Osteocyte (in vitro differentiated cells): ENCODE measurements at regions not wholly inside any gene's neighbourhood (a gene's known extent, or its start where the extent isn't known, plus 50 kb on each side); places are given as distances from the start of the nearest gene placed in this dataset.

Source experiments
- DNase-seq: peaks from one replicate; pipeline ENCODE4 v3.0.0; 2021; ENCODE audit warnings: mixed read lengths; ENCODE audit not compliant: unreplicated experiment; ENCODE audit errors: extremely low spot score
- H3K27ac Mint-ChIP-seq: one replicate; pipeline ENCODE4 v1.8.0; 2021; ENCODE audit warnings: mild to moderate bottlenecking, mixed read lengths; ENCODE audit not compliant: unreplicated experiment
- H3K27me3 Mint-ChIP-seq: one replicate; pipeline ENCODE4 v1.8.0; 2021; ENCODE audit warnings: mixed read lengths; ENCODE audit not compliant: unreplicated experiment
- H3K36me3 Mint-ChIP-seq: one replicate; pipeline ENCODE4 v1.8.0; 2021; ENCODE audit warnings: mixed read lengths; ENCODE audit not compliant: unreplicated experiment
- H3K4me1 Mint-ChIP-seq: one replicate; pipeline ENCODE4 v1.8.0; 2021; ENCODE audit warnings: mixed read lengths; ENCODE audit not compliant: unreplicated experiment
- H3K4me3 Mint-ChIP-seq: one replicate; pipeline ENCODE4 v1.8.0; 2021; ENCODE audit warnings: mild to moderate bottlenecking, moderate library complexity, mixed read lengths; ENCODE audit not compliant: unreplicated experiment
- H3K9me3 Mint-ChIP-seq: one replicate; pipeline ENCODE4 v1.8.0; 2021; ENCODE audit warnings: mixed read lengths; ENCODE audit not compliant: unreplicated experiment
- CTCF ChIP-seq: fragments of 200-600 bp; sonication (generic); IDR thresholded peaks from 2 replicates; pipeline ENCODE4 v1.5.0; 2021; ENCODE audit warnings: antibody characterized with exemption, mild to moderate bottlenecking, moderate library complexity

GRCh38 chr9:95598236-95598635 is 81.5 kb upstream of the PTCH1 start:
- TF ChIP-seq CTCF: no peak
- Mint-ChIP-seq H3K9me3 (no peaks in the 10 kb centered on the region), H3K27me3 (peaks cover 2% of the 10 kb centered on the region), H3K27ac (no peak overlapping the region), H3K36me3 (no peaks in the 10 kb centered on the region), H3K4me1 (no peaks in the 10 kb centered on the region), H3K4me3 (no peak overlapping the region)
- DNase-seq: no peak

GRCh38 chr9:95595721-95596295 is 79.0 kb upstream of the PTCH1 start:
- Mint-ChIP-seq H3K9me3 (no peaks in the 10 kb centered on the region), H3K27ac (no peak overlapping the region), H3K36me3 (no peaks in the 10 kb centered on the region), H3K4me3 (no peak overlapping the region), H3K4me1 (no peaks in the 10 kb centered on the region), H3K27me3 (peaks cover 5% of the 10 kb centered on the region)
- no peak for TF ChIP-seq CTCF
- DNase-seq: no peak

GRCh38 chr9:95592931-95593330 is 76.2 kb upstream of the PTCH1 start:
- no peak for DNase-seq
- no peaks in the 10 kb centered on the region for H3K36me3 Mint-ChIP-seq
- no peak for TF ChIP-seq CTCF
- H3K4me3 Mint-ChIP-seq: no peak overlapping the region
- H3K4me1 Mint-ChIP-seq: peaks cover 3% of the 10 kb centered on the region
- H3K9me3 Mint-ChIP-seq: no peaks in the 10 kb centered on the region
- no peak overlapping the region for H3K27ac Mint-ChIP-seq
- H3K27me3 Mint-ChIP-seq: peaks cover 15% of the 10 kb centered on the region

GRCh38 chr9:95588724-95589588 is 72.2 kb upstream of the PTCH1 start:
- DNase-seq: no peak
- peaks cover 3% of the 10 kb centered on the region for H3K4me1 Mint-ChIP-seq
- no peak for TF ChIP-seq CTCF
- H3K27me3 Mint-ChIP-seq: peaks cover 15% of the 10 kb centered on the region
- H3K9me3 Mint-ChIP-seq: no peaks in the 10 kb centered on the region
- H3K27ac Mint-ChIP-seq: no peak overlapping the region
- no peak overlapping the region for H3K4me3 Mint-ChIP-seq
- no peaks in the 10 kb centered on the region for H3K36me3 Mint-ChIP-seq
